CD4-positive, alpha-beta T cell treated with Interleukin-21 for 1 hour (primary cell): ENCODE measurements at regions not wholly inside any gene's neighbourhood (a gene's known extent, or its start where the extent isn't known, plus 50 kb on each side); places are given as distances from the start of the nearest gene placed in this dataset.
"Not testable (repeated sequence)": the region's sequence is repeated elsewhere in the genome, so short reads cannot be mapped to it uniquely, and the experiment has no call there.

Source experiments
- DNase-seq: peaks from one replicate; pipeline ENCODE4 v3.0.0-alpha.2; 2020

- no peak for DNase-seq
Observed at GRCh38 chr2:52423111-52423510, 1344.5 kb upstream of the CHAC2 start.

- DNase-seq, result no peak
Observed at GRCh38 chr2:52416340-52416739, 1351.3 kb upstream of the CHAC2 start.

- DNase-seq, result no peak
Observed at GRCh38 chr2:52414561-52415295, 1352.9 kb upstream of the CHAC2 start.

GRCh38 chr2:52409308-52410118 is 1358.1 kb upstream of the CHAC2 start:
- not testable (repeated sequence) for DNase-seq

GRCh38 chr2:52405980-52406379 is 1361.6 kb upstream of the CHAC2 start:
- DNase-seq, result no peak

GRCh38 chr2:52404866-52405265 is 1362.7 kb upstream of the CHAC2 start:
- no peak for DNase-seq

GRCh38 chr2:52404046-52404445 is 1363.6 kb upstream of the CHAC2 start:
- no peak for DNase-seq

- no peak for DNase-seq
Observed at GRCh38 chr2:52402128-52402527, 1365.5 kb upstream of the CHAC2 start.

GRCh38 chr2:52396836-52397235 is 1364.9 kb upstream of the NRXN1 start:
- no peak for DNase-seq

GRCh38 chr2:52395912-52396311 is 1364.0 kb upstream of the NRXN1 start:
- DNase-seq, result no peak

GRCh38 chr2:52391621-52392020 is 1359.7 kb upstream of the NRXN1 start:
- no peak for DNase-seq

GRCh38 chr2:52390651-52391050 is 1358.7 kb upstream of the NRXN1 start:
- no peak for DNase-seq

GRCh38 chr2:52387937-52388590 is 1356.1 kb upstream of the NRXN1 start:
- DNase-seq, result no peak

GRCh38 chr2:52386433-52387030 is 1354.6 kb upstream of the NRXN1 start:
- DNase-seq, result no peak

GRCh38 chr2:52383541-52383940 is 1351.6 kb upstream of the NRXN1 start:
- no peak for DNase-seq

GRCh38 chr2:52369178-52369577 is 1337.2 kb upstream of the NRXN1 start:
- DNase-seq, result no peak

- no peak for DNase-seq
Observed at GRCh38 chr2:52368141-52368540, 1336.2 kb upstream of the NRXN1 start.

GRCh38 chr2:52365946-52366345 is 1334.0 kb upstream of the NRXN1 start:
- no peak for DNase-seq

- no peak for DNase-seq
Observed at GRCh38 chr2:52356556-52356955, 1324.6 kb upstream of the NRXN1 start.

GRCh38 chr2:52347292-52347691 is 1315.4 kb upstream of the NRXN1 start:
- DNase-seq, result no peak

- no peak for DNase-seq
Observed at GRCh38 chr2:52345676-52346075, 1313.7 kb upstream of the NRXN1 start.

GRCh38 chr2:52345082-52345481 is 1313.2 kb upstream of the NRXN1 start:
- DNase-seq, result no peak

GRCh38 chr2:52343706-52344266 is 1311.9 kb upstream of the NRXN1 start:
- no peak for DNase-seq
